B cell (primary cell): ENCODE measurements at regions not wholly inside any gene's neighbourhood (a gene's known extent, or its start where the extent isn't known, plus 50 kb on each side); places are given as distances from the start of the nearest gene placed in this dataset. TPM values are rescaled to one million over a fixed set of nuclear protein-coding genes. Genes with fewer than 3 reads are reported as not detected.

Experiments used
- small RNA-seq: library from RNA; depleted of rRNA; stranded (forward); fragments of <200 nt; gene quantifications from one replicate; pipeline ENCODE3, GENCODE V24; 2012; ENCODE audit warnings: low replicate concordance, low read depth; ENCODE audit not compliant: insufficient read length

Small RNAs in the stretch of these regions (small RNA-seq; reads per million reads assigned to genes)
- not detected for gene MIR1267
- gene SNORD31B: 41.9 reads per million, percentile 93 among the genes with 10 or more reads in this experiment
